GM10266 (cell line): ENCODE measurements at regions not wholly inside any gene's neighbourhood (a gene's known extent, or its start where the extent isn't known, plus 50 kb on each side); places are given as distances from the start of the nearest gene placed in this dataset.

ENCODE experiments used
- DNase-seq: peaks from one replicate; pipeline ENCODE4 v3.0.0; 2012; ENCODE audit errors: extremely low spot score
- CTCF ChIP-seq: IDR thresholded peaks from 2 replicates; pipeline ENCODE4 v1.5.1; 2012; ENCODE audit warnings: mild to moderate bottlenecking, low read depth; ENCODE audit not compliant: control insufficient read depth, insufficient read depth; ENCODE audit errors: missing control alignments

- TF ChIP-seq CTCF: no peak
Observed at GRCh38 chr13:82693607-82694006, 1188.7 kb downstream of the SLITRK1 start.

GRCh38 chr13:82688400-82688994 is 1193.8 kb downstream of the SLITRK1 start:
- no peak for TF ChIP-seq CTCF
- DNase-seq: peak; percentile 2

More at GRCh38 chr13:82693607-82694006, 1188.7 kb downstream of the SLITRK1 start:
- no peak for DNase-seq

- TF ChIP-seq CTCF: no peak
Observed at GRCh38 chr13:82687884-82688283, 1194.4 kb downstream of the SLITRK1 start.

GRCh38 chr13:82681535-82681934 is 1200.7 kb downstream of the SLITRK1 start:
- no peak for TF ChIP-seq CTCF
- DNase-seq: no peak

More at GRCh38 chr13:82687884-82688283, 1194.4 kb downstream of the SLITRK1 start:
- DNase-seq: no peak

- no peak for TF ChIP-seq CTCF
- DNase-seq: no peak
Observed at GRCh38 chr13:82678052-82678451, 1204.2 kb downstream of the SLITRK1 start.

DNA sequence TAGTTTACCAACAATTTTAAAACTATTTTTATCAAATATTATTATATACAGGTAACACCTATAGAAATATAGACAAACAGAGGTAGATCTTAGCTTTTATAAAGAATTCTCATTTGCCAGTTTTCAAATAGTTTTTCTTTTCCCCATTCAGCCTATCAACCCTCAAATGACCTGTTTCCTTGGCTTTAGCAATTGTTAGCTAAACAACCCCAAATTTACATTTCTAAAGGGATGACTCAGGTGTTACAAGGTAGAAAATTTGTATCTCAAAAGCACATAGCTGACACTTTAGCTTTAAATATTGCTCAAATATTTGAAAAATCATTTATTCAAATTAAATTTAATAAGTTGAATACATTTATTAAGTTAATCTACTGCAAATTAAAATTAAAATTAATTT is 1207.2 kb downstream of the SLITRK1 start:
- no peak for TF ChIP-seq CTCF
- DNase-seq: no peak

GRCh38 chr13:82674546-82674945 is 1207.7 kb downstream of the SLITRK1 start:
- DNase-seq: no peak
- TF ChIP-seq CTCF: no peak
